HG03045 (cell line): ENCODE measurements at regions not wholly inside any gene's neighbourhood (a gene's known extent, or its start where the extent isn't known, plus 50 kb on each side); places are given as distances from the start of the nearest gene placed in this dataset.
"Not testable (repeated sequence)": the region's sequence is repeated elsewhere in the genome, so short reads cannot be mapped to it uniquely, and the experiment has no call there.

ENCODE experiments used
- ATAC-seq: cut with Tn5 transposase; IDR thresholded peaks from one replicate; pipeline ENCODE4 v1.9.1; 2021; ENCODE audit warnings: mild to moderate bottlenecking, moderate library complexity; ENCODE audit not compliant: unreplicated experiment

- no peak for ATAC-seq
Observed at GRCh38 chr15:69552057-69552815, 99.6 kb downstream of the RPLP1 start.

- ATAC-seq, result no peak
Observed at GRCh38 chr15:69553686-69554085, 101.1 kb downstream of the RPLP1 start.

- ATAC-seq, result no peak
Observed at GRCh38 chr15:69554279-69554961, 101.8 kb downstream of the RPLP1 start.

- ATAC-seq, result no peak
Observed at GRCh38 chr15:69555080-69555479, 102.5 kb downstream of the RPLP1 start.

- no peak for ATAC-seq
Observed at GRCh38 chr15:69556344-69556743, 103.7 kb downstream of the RPLP1 start.

GRCh38 chr15:69557020-69557706 lies 104.5 kb downstream of the RPLP1 start:
- ATAC-seq, result no peak

- ATAC-seq, result no peak
Observed at GRCh38 chr15:69557707-69558409, 105.2 kb downstream of the RPLP1 start.

GRCh38 chr15:69559440-69560190 lies 107.0 kb downstream of the RPLP1 start:
- ATAC-seq, result no peak

GRCh38 chr15:69561071-69561784 lies 108.6 kb downstream of the RPLP1 start:
- ATAC-seq, result no peak

- ATAC-seq, result no peak
Observed at GRCh38 chr15:69562116-69562515, 109.5 kb downstream of the RPLP1 start.

- ATAC-seq, result no peak
Observed at GRCh38 chr15:69562564-69562963, 109.9 kb downstream of the RPLP1 start.

GRCh38 chr15:69565066-69565655 lies 112.5 kb downstream of the RPLP1 start:
- ATAC-seq, result no peak

- not testable (repeated sequence) for ATAC-seq
Observed at GRCh38 chr15:69567238-69567760, 114.7 kb downstream of the RPLP1 start.

- ATAC-seq, result no peak
Observed at GRCh38 chr15:69568173-69569009, 115.8 kb downstream of the RPLP1 start.

- ATAC-seq, result no peak
Observed at GRCh38 chr15:69570454-69570853, 117.8 kb downstream of the RPLP1 start.

- no peak for ATAC-seq
Observed at GRCh38 chr15:69570997-69571396, 118.4 kb downstream of the RPLP1 start.

- ATAC-seq, result not testable (repeated sequence)
Observed at GRCh38 chr15:69573278-69573677, 120.7 kb downstream of the RPLP1 start.

GRCh38 chr15:69573815-69574475 lies 121.3 kb downstream of the RPLP1 start:
- no peak for ATAC-seq
